ENCODE measurements at regions not wholly inside any gene's neighbourhood (a gene's known extent, or its start where the extent isn't known, plus 50 kb on each side); places are given as distances from the start of the nearest gene placed in this dataset.

DNA sequence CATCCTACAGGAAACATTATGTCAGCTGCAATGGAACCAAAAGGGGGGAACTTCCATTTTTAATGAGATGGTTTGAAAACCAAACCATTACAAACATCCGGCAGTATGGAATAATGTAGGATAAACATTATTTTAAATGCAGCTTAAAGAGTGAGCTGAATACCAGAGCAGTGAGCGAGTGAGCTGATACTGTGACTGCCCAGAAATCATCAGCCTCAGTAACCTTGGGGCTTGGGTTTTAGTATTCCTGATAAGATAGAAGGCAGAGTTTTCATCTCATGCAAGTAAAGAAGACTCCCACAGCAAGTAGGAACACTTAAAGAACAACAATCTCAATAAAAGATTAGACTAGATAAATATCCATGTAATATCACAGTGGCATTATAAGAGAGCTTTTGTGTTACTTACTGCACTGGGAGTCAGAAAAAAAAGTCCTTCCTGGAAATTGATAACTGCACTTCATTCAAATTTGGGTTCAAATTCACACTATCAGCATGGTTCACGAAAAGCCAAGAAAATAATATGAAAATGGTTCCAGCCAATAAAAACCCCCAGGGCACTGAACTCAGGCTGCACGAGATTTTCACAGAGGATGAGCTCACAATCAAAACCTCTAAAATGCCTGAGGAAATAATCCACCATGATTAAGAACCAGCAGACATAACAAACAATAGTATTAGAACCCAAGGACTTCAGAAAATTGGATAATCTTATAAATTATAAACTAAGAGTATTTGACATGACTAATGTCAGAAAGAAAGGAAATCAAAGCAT is 115.7 kb downstream of the MTPAP start:
- ChIA-PET CTCF (no interaction called here), POLR2A (no interaction called here)
- TF ChIP-seq TARDBP (IDR thresholded peaks at IDR 0.05): no peak
- no peak for TF ChIP-seq CTBP1 (IDR thresholded peaks at IDR 0.05; ENCODE audit: borderline replicate concordance)
- no peak for TF ChIP-seq HDGF (IDR thresholded peaks at IDR 0.05; ENCODE audit: borderline replicate concordance)
- TF ChIP-seq FOXA1 (IDR thresholded peaks at IDR 0.05): no peak
- TF ChIP-seq FOXM1 (IDR thresholded peaks at IDR 0.05; ENCODE audit: borderline replicate concordance): no peak
- TF ChIP-seq ARNT (IDR thresholded peaks at IDR 0.05): no peak
- no peak for DNase-seq (ENCODE audit: extremely low spot score)

DNA sequence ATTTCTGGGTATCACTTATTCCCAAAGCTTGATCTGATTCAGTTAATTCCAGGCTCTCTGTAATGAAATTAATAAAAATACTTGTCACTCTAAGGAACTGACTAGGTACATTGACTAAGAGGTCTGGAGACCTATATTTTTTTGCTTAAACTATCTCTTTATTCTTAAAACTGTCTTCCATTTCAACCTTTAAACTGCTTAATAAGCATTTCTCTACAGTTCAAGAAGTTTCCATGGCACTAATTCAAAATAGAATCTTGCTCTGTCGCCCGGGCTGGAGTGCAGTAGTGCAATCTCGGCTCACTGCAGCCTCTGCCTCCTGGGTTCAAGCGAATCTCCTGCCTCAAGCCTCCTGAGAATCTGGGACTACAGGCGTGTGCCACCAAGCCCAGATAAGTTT is 117.4 kb downstream of the MTPAP start:
- CTCF ChIA-PET: no interaction called here
- TF ChIP-seq ZNF384 (IDR thresholded peaks at IDR 0.05) (no peak), HDGF (IDR thresholded peaks at IDR 0.05; ENCODE audit: borderline replicate concordance) (no peak), FOXA1 (IDR thresholded peaks at IDR 0.05) (no peak), ARNT (IDR thresholded peaks at IDR 0.05) (no peak), BHLHE40 (IDR thresholded peaks at IDR 0.05; ENCODE audit: borderline replicate concordance) (no peak), NFRKB (IDR thresholded peaks at IDR 0.05) (no peak), L3MBTL2 (conservative IDR thresholded peaks at IDR 0.05) (no peak), FOXK2 (IDR thresholded peaks at IDR 0.05) (no peak), TARDBP (IDR thresholded peaks at IDR 0.05) (no peak), LEF1 (IDR thresholded peaks at IDR 0.05; ENCODE audit: borderline replicate concordance) (no peak), CTBP1 (IDR thresholded peaks at IDR 0.05; ENCODE audit: borderline replicate concordance) (no peak), SUZ12 (IDR thresholded peaks at IDR 0.05) (no peak), SP1 (IDR thresholded peaks at IDR 0.05) (no peak)
- TF ChIP-seq, protein P1, sequence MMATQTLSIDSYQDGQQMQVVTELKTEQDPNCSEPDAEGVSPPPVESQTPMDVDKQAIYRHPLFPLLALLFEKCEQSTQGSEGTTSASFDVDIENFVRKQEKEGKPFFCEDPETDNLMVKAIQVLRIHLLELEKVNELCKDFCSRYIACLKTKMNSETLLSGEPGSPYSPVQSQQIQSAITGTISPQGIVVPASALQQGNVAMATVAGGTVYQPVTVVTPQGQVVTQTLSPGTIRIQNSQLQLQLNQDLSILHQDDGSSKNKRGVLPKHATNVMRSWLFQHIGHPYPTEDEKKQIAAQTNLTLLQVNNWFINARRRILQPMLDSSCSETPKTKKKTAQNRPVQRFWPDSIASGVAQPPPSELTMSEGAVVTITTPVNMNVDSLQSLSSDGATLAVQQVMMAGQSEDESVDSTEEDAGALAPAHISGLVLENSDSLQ (IDR thresholded peaks at IDR 0.05): no peak
- POLR2A ChIA-PET: no interaction called here
- no peak for DNase-seq (ENCODE audit: extremely low spot score)

DNA sequence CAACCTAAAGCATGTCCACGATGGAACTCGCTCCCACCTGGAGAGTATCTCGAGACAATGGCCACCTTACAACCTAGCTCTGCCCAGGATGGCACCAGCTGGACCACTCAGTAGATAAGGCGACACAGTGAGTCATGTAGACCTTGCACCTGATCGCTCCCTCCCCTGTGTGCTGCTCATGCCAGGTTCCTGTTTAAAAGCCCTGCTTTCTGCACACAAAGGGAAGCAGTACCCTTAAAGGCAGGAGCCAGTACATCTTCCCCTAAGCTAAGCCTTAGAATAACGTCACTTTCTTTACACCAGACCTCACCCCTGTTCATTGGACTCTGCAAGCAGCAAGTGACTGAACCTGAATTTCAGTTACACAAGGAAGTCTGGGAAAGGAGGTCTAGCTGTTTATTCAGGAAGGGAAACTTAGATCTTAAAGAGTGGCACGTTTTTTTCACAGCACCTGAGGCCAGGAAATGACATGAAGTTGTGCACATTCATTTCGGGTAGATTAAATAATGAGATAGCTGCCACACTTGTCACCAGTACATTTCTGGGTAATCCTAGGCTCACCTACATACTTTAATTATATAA is 117.9 kb downstream of the MTPAP start:
- no peak for DNase-seq (ENCODE audit: extremely low spot score)
- ChIA-PET CTCF (no interaction called here), POLR2A (no interaction called here)
- TF ChIP-seq CTBP1 (IDR thresholded peaks at IDR 0.05; ENCODE audit: borderline replicate concordance): no peak
- TF ChIP-seq, protein P1 (IDR thresholded peaks at IDR 0.05): no peak
- TF ChIP-seq LEF1 (IDR thresholded peaks at IDR 0.05; ENCODE audit: borderline replicate concordance): no peak
- TF ChIP-seq HDGF (IDR thresholded peaks at IDR 0.05; ENCODE audit: borderline replicate concordance): no peak

DNA sequence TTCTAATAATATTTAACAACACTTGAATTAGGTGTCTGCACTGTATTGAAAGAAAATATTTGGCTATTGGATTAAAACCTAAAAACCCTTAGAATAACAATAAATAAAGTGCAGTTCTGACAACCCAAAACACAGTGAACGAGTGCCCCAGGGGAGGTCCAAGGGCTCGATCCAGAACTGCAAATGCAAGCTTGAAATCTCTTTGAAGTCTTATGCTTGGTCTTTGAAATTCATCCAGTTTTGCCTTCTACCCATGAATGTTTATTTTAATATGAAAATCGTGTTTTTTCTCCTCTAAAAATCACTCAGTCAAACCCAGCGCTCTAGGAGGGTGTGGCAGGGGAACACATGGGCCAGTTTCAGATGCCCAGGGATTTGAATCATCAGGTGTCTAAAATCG is 119.5 kb downstream of the MTPAP start:
- no peak for TF ChIP-seq SUZ12 (IDR thresholded peaks at IDR 0.05)
- no peak for TF ChIP-seq ELF4 (IDR thresholded peaks at IDR 0.05)
- no peak for TF ChIP-seq FOXK2 (IDR thresholded peaks at IDR 0.05)
- TF ChIP-seq BHLHE40 (IDR thresholded peaks at IDR 0.05; ENCODE audit: borderline replicate concordance): no peak
- TF ChIP-seq, protein P1 (IDR thresholded peaks at IDR 0.05): no peak
- TF ChIP-seq FOXM1 (IDR thresholded peaks at IDR 0.05; ENCODE audit: borderline replicate concordance): no peak
- TF ChIP-seq CTBP1 (IDR thresholded peaks at IDR 0.05; ENCODE audit: borderline replicate concordance): no peak
- no peak for TF ChIP-seq ARNT (IDR thresholded peaks at IDR 0.05)
- no peak for DNase-seq (ENCODE audit: extremely low spot score)
- CTCF ChIA-PET: no interaction called here
- POLR2A ChIA-PET: no interaction called here

DNA sequence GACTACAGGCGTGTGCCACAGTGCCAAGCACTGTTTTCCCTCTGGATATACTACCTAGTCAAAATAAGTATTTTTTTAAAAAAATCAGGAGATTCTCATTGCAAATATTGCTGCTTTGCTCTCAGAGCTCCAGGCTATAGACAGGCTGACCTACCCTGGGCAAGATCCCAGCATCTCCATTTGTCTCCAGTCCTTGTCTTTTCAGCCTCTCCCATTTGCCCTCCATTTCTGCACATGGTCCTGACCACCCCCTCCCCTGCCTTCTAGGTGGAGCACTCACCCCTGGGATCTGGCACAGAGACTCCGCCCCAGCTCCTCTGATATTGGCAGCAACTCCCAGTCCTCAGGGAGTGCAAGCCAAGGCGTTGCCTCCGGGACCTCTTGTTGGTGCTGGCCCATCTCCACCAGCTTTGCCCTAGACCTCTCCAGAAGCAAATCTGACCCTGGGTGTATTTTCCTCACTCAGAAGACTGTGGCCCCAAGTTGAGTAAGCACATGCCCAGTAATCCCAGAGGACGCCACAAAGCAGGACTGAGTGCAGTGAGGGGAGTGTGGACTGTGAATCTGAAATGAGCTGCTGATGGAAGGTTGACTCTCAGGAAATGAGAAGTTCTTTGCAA is 120.6 kb downstream of the MTPAP start:
- TF ChIP-seq BHLHE40 (IDR thresholded peaks at IDR 0.05; ENCODE audit: borderline replicate concordance) (no peak), ARNT (IDR thresholded peaks at IDR 0.05) (no peak), FOXM1 (IDR thresholded peaks at IDR 0.05; ENCODE audit: borderline replicate concordance) (no peak)
- no peak for DNase-seq (ENCODE audit: extremely low spot score)
- CTCF ChIA-PET: no interaction called here
- POLR2A ChIA-PET: no interaction called here

DNA sequence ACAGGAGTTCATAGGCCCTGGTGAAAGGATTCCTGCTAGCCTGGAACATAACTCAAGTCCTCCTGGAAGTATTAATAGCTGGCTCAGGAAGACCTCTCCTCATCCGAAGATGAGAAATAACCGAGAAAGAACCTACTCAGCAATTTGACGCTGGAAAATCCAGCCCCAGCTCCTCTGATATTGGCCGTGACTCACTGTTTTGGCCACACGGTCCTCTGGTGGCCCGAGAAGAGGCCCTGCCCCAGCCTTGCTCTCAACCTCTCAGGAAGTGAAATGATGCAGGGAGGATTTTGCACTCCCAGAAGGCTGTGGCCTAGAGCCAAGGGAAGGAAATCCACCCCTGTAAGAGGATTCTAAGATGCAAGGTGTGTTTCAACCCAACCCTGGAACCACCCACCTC is 121.6 kb downstream of the MTPAP start:
- ChIA-PET CTCF (interaction anchor here (0.6 kb wide), 1 partner anchor 15 kb away, joined by 3 read pairs; no protein-coding TSS in a partner anchor), POLR2A (no interaction called here)
- no peak for TF ChIP-seq FOXM1 (IDR thresholded peaks at IDR 0.05; ENCODE audit: borderline replicate concordance)
- no peak for TF ChIP-seq FOXK2 (IDR thresholded peaks at IDR 0.05)
- TF ChIP-seq TARDBP (IDR thresholded peaks at IDR 0.05): no peak
- TF ChIP-seq SUZ12 (IDR thresholded peaks at IDR 0.05): no peak
- no peak for TF ChIP-seq SP1 (IDR thresholded peaks at IDR 0.05)
- no peak for TF ChIP-seq LEF1 (IDR thresholded peaks at IDR 0.05; ENCODE audit: borderline replicate concordance)
- DNase-seq (ENCODE audit: extremely low spot score): no peak
